ENCODE measurements at regions not wholly inside any gene's neighbourhood (a gene's known extent, or its start where the extent isn't known, plus 50 kb on each side); places are given as distances from the start of the nearest gene placed in this dataset.

DNA sequence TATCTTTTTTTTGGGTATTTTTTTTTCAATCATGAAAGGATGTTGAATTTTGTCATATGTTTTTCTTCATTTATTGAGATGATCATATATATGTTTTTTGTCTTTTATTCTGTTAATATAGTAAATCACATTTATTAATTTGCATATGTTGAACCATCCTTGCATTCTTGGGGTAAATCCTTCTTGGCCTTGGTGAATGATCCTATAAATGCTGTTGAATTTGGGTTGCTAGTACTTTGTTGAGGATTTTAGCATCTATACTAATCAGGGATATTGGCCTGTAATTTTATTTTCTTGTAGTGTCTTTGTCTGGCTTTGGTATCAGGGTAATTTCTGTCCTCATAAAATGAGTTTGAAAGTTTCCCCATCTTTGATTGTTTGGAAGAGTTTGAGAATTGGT is 199.9 kb downstream of the B3GLCT start:
- TF ChIP-seq, protein P1, sequence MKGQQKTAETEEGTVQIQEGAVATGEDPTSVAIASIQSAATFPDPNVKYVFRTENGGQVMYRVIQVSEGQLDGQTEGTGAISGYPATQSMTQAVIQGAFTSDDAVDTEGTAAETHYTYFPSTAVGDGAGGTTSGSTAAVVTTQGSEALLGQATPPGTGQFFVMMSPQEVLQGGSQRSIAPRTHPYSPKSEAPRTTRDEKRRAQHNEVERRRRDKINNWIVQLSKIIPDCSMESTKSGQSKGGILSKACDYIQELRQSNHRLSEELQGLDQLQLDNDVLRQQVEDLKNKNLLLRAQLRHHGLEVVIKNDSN (IDR thresholded peaks at IDR 0.05) = no peak
- no peak for TF ChIP-seq TAF1 (IDR thresholded peaks at IDR 0.05; ENCODE audit: low read depth)
- no peak for TF ChIP-seq YY1 (IDR thresholded peaks at IDR 0.05; ENCODE audit: low read depth)
- no peak for TF ChIP-seq NFIC (IDR thresholded peaks at IDR 0.05)
- TF ChIP-seq ZBTB7A (IDR thresholded peaks at IDR 0.05; ENCODE audit: low read depth) = no peak
- TF ChIP-seq EP300 (IDR thresholded peaks at IDR 0.05; ENCODE audit: borderline replicate concordance) = no peak
- TF ChIP-seq CREB1 (IDR thresholded peaks at IDR 0.05; ENCODE audit: low read depth) = no peak
- no peak for TF ChIP-seq RAD21 (IDR thresholded peaks at IDR 0.05; ENCODE audit: low read depth)
- TF ChIP-seq TEAD4 (IDR thresholded peaks at IDR 0.05) = no peak
- TF ChIP-seq, protein P2, sequence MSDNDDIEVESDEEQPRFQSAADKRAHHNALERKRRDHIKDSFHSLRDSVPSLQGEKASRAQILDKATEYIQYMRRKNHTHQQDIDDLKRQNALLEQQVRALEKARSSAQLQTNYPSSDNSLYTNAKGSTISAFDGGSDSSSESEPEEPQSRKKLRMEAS (IDR thresholded peaks at IDR 0.05) = no peak
- TF ChIP-seq EGR1 (IDR thresholded peaks at IDR 0.05) = no peak
- no peak for TF ChIP-seq TCF12 (IDR thresholded peaks at IDR 0.05; ENCODE audit: low read depth)
- TF ChIP-seq FOXM1 (IDR thresholded peaks at IDR 0.05; ENCODE audit: borderline replicate concordance, low read depth) = no peak
- TF ChIP-seq CEBPB (IDR thresholded peaks at IDR 0.05) = no peak
- TF ChIP-seq, protein P3, sequence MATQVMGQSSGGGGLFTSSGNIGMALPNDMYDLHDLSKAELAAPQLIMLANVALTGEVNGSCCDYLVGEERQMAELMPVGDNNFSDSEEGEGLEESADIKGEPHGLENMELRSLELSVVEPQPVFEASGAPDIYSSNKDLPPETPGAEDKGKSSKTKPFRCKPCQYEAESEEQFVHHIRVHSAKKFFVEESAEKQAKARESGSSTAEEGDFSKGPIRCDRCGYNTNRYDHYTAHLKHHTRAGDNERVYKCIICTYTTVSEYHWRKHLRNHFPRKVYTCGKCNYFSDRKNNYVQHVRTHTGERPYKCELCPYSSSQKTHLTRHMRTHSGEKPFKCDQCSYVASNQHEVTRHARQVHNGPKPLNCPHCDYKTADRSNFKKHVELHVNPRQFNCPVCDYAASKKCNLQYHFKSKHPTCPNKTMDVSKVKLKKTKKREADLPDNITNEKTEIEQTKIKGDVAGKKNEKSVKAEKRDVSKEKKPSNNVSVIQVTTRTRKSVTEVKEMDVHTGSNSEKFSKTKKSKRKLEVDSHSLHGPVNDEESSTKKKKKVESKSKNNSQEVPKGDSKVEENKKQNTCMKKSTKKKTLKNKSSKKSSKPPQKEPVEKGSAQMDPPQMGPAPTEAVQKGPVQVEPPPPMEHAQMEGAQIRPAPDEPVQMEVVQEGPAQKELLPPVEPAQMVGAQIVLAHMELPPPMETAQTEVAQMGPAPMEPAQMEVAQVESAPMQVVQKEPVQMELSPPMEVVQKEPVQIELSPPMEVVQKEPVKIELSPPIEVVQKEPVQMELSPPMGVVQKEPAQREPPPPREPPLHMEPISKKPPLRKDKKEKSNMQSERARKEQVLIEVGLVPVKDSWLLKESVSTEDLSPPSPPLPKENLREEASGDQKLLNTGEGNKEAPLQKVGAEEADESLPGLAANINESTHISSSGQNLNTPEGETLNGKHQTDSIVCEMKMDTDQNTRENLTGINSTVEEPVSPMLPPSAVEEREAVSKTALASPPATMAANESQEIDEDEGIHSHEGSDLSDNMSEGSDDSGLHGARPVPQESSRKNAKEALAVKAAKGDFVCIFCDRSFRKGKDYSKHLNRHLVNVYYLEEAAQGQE (IDR thresholded peaks at IDR 0.05; ENCODE audit: low read depth) = no peak

DNA sequence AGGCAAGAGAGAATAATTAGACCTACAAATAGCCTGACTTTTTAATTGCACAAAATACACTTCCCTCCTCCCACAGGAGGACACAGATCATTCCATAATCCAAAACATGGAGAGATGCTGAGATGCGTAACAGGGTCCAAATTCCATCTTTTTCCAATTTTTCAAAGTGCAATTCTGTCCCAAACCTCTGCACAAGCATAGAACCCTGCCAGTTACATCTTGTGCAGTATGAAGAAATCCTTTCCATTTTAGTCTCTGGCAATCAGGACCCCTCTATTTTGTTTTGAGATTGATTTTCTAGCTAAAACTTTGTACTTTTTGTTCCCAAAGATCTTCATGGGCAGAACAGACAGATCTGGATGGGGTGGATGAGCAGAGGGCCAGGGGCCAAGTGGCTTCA is 209.2 kb downstream of the B3GLCT start:
- no peak for TF ChIP-seq ZBTB7A (IDR thresholded peaks at IDR 0.05; ENCODE audit: low read depth)

DNA sequence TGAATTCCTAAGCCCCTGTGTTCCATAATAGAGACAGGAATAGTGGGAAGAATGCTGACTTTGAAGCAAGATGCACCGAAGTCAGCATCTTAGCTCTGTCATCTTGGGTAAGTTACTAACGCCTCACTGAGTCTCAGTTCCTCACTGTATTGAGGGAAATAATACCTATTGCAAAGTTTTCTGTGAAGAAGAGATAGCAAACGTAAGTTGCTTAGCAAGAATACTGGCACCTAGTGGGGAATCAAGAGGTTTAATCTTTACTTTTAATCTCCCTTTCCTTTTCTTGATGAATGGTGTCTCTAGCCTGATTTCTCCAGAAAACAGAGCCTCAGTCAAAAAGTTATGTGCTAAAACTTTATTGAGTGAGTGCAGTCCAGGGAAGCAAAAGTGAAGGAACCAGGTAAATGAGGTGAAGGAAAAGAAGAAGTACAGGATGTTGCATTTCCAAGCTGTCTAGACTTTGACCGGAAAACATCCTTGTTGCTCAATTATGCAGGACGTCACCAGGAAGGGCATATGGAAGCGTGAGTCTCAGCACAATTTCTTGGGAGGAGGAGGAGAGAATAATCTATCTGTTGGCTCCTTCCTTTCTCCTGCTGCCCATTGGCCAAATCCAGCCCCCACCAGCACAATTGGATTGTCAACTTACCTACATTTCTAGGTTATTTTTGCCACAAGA is 210.0 kb downstream of the B3GLCT start:
- TF ChIP-seq YY1 (IDR thresholded peaks at IDR 0.05; ENCODE audit: low read depth) (no peak), CREB1 (IDR thresholded peaks at IDR 0.05; ENCODE audit: low read depth) (no peak), CEBPB (IDR thresholded peaks at IDR 0.05) (no peak), RAD21 (IDR thresholded peaks at IDR 0.05; ENCODE audit: low read depth) (no peak), ZBTB7A (IDR thresholded peaks at IDR 0.05; ENCODE audit: low read depth) (no peak), FOXM1 (IDR thresholded peaks at IDR 0.05; ENCODE audit: borderline replicate concordance, low read depth) (no peak), TEAD4 (IDR thresholded peaks at IDR 0.05) (no peak), TCF12 (IDR thresholded peaks at IDR 0.05; ENCODE audit: low read depth) (no peak), EGR1 (IDR thresholded peaks at IDR 0.05) (no peak), EP300 (IDR thresholded peaks at IDR 0.05; ENCODE audit: borderline replicate concordance) (no peak), TAF1 (IDR thresholded peaks at IDR 0.05; ENCODE audit: low read depth) (no peak), NFIC (IDR thresholded peaks at IDR 0.05) (no peak)
- TF ChIP-seq, protein P2 (IDR thresholded peaks at IDR 0.05) = no peak
- TF ChIP-seq, protein P3 (IDR thresholded peaks at IDR 0.05; ENCODE audit: low read depth) = no peak
- TF ChIP-seq, protein P1 (IDR thresholded peaks at IDR 0.05) = no peak

DNA sequence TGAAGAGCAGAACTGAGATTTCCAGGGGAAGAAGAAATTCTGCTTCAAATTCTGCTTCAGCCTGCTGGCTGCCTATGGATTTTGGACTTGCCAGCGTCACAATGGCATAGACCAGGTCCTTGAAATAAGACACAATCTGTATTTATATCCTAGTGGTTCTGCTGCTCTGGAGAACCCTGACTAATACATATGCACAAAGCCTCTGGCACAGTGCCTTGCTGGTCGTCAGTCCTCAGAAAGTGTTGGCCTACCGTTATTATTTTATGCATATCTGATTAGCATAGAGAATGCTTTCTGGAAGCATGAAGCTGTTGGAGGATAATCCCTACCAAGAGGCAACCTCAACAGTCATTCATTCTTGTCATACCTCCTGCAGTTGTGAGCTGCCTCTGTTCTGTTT is 213.7 kb downstream of the B3GLCT start:
- TF ChIP-seq, protein P2 (IDR thresholded peaks at IDR 0.05) = no peak
- TF ChIP-seq TEAD4 (IDR thresholded peaks at IDR 0.05) (no peak), FOXM1 (IDR thresholded peaks at IDR 0.05; ENCODE audit: borderline replicate concordance, low read depth) (no peak), EP300 (IDR thresholded peaks at IDR 0.05; ENCODE audit: borderline replicate concordance) (no peak), CEBPB (IDR thresholded peaks at IDR 0.05) (no peak), TCF12 (IDR thresholded peaks at IDR 0.05; ENCODE audit: low read depth) (no peak), CREB1 (IDR thresholded peaks at IDR 0.05; ENCODE audit: low read depth) (no peak), RAD21 (IDR thresholded peaks at IDR 0.05; ENCODE audit: low read depth) (no peak), YY1 (IDR thresholded peaks at IDR 0.05; ENCODE audit: low read depth) (no peak), ZBTB7A (IDR thresholded peaks at IDR 0.05; ENCODE audit: low read depth) (no peak), NFIC (IDR thresholded peaks at IDR 0.05) (no peak), EGR1 (IDR thresholded peaks at IDR 0.05) (no peak)
- TF ChIP-seq, protein P3 (IDR thresholded peaks at IDR 0.05; ENCODE audit: low read depth) = no peak
- TF ChIP-seq, protein P1 (IDR thresholded peaks at IDR 0.05) = no peak
